Mucosa of rectum (tissue), 2 donors: ENCODE measurements at regions not wholly inside any gene's neighbourhood (a gene's known extent, or its start where the extent isn't known, plus 50 kb on each side); places are given as distances from the start of the nearest gene placed in this dataset.

ENCODE experiments used
- H3K27ac ChIP-seq, 2 donors: one replicate each; pipeline ENCODE4 v1.7.0; 2013; ENCODE audit warnings: inconsistent platforms in 2 of 2, low read depth in 2 of 2, low read length in 2 of 2
- H3K27me3 ChIP-seq, 2 donors: one replicate each; pipeline ENCODE4 v1.7.0; 2013; ENCODE audit warnings: low read length in 2 of 2; ENCODE audit not compliant: control insufficient read depth in 2 of 2, insufficient read depth in 2 of 2
- H3K36me3 ChIP-seq, 2 donors: one replicate each; pipeline ENCODE4 v1.7.0; 2013; ENCODE audit warnings: low read length in 2 of 2; ENCODE audit not compliant: control insufficient read depth in 2 of 2, insufficient read depth in 2 of 2
- H3K4me1 ChIP-seq, 2 donors: one replicate each; pipeline ENCODE4 v1.7.0; 2013; ENCODE audit warnings: low read length in 2 of 2, mild to moderate bottlenecking in 1 of 2; ENCODE audit not compliant: control insufficient read depth in 2 of 2, insufficient read depth in 2 of 2
- H3K4me3 ChIP-seq, 2 donors: one replicate each; pipeline ENCODE4 v1.7.0; 2013; ENCODE audit warnings: low read length in 2 of 2
- H3K9ac ChIP-seq, 2 donors: one replicate each; pipeline ENCODE4 v1.7.0; 2013; ENCODE audit warnings: low read length in 2 of 2, low read depth in 1 of 2, mild to moderate bottlenecking in 1 of 2
- H3K9me3 ChIP-seq, 2 donors: one replicate each; pipeline ENCODE4 v1.7.0; 2013; ENCODE audit warnings: low read length in 2 of 2; ENCODE audit not compliant: control insufficient read depth in 2 of 2
- donor health status: healthy.
- donor health status: Normal muscosa, but diverticular disease.

GRCh38 chr6:105884426-105884825 lies 201.7 kb upstream of the PRDM1 start:
- Histone ChIP-seq H3K27ac (peak overlapping the region in 1 of 2 donors; percentile 64), H3K27me3 (no peaks in the 10 kb centered on the region), H3K9ac (peak overlapping the region in 1 of 2 donors; percentile 24), H3K4me1 (no peaks in the 10 kb centered on the region), H3K9me3 (no peaks in the 10 kb centered on the region), H3K4me3 (no peak overlapping the region), H3K36me3 (no peaks in the 10 kb centered on the region)

DNA sequence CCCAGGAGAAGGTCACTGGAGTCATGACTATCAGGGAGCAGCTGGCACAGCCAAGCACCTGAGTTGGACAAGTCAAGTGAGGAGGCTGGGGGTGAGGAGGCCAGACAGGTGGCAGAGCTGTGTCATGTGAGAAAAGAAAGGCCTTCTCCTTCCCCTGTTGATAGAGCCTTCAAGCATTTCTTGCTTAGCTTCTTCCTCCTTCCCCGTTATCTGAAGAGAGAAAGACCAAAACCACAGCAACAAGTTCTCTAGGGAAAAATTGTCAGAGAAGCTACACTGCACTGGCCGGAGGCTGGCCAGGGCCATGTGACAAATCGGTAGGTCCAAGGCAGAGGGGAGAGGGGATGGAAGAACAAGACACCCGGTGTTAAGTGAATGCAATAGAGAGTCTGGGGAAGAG lies 202.1 kb upstream of the PRDM1 start:
- peak overlapping the region; percentile 6 to 64 for H3K27ac ChIP-seq
- H3K4me3 ChIP-seq, result no peak overlapping the region
- H3K36me3 ChIP-seq, result no peaks in the 10 kb centered on the region
- no peaks in the 10 kb centered on the region for H3K9me3 ChIP-seq
- H3K27me3 ChIP-seq, result no peaks in the 10 kb centered on the region
- peak overlapping the region in 1 of 2 donors; percentile 24 for H3K9ac ChIP-seq
- no peaks in the 10 kb centered on the region for H3K4me1 ChIP-seq

DNA sequence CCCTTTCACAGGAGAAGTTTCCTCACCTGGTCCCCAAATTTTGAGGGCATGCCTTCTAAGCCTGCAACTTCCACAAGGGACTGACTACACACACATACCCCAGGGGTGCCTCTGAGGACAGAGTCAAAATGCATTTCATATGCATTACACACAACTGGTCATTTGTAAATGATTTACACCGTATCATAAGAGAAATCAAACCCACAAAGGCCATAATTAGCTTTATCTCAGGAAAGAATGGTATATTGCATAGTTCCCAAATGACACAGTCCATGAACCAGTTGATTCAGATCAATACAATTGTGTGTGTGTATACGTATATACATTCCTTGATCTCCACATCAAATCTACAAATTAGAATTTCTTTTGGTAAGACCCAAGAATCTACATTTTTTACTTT lies 203.3 kb upstream of the PRDM1 start:
- no peaks in the 10 kb centered on the region for H3K36me3 ChIP-seq
- H3K4me1 ChIP-seq, result no peaks in the 10 kb centered on the region
- H3K27ac ChIP-seq, result no peak overlapping the region
- no peak overlapping the region for H3K9ac ChIP-seq
- no peaks in the 10 kb centered on the region for H3K9me3 ChIP-seq
- no peaks in the 10 kb centered on the region for H3K27me3 ChIP-seq
- no peak overlapping the region for H3K4me3 ChIP-seq

- no peak overlapping the region for H3K9ac ChIP-seq
- H3K4me3 ChIP-seq, result no peak overlapping the region
- H3K27me3 ChIP-seq, result no peaks in the 10 kb centered on the region
- no peaks in the 10 kb centered on the region for H3K9me3 ChIP-seq
- no peaks in the 10 kb centered on the region for H3K36me3 ChIP-seq
- peak overlapping the region in 1 of 2 donors; percentile 5 for H3K27ac ChIP-seq
- no peaks in the 10 kb centered on the region for H3K4me1 ChIP-seq
Measured at GRCh38 chr6:105882121-105882803, 203.9 kb upstream of the PRDM1 start.

DNA sequence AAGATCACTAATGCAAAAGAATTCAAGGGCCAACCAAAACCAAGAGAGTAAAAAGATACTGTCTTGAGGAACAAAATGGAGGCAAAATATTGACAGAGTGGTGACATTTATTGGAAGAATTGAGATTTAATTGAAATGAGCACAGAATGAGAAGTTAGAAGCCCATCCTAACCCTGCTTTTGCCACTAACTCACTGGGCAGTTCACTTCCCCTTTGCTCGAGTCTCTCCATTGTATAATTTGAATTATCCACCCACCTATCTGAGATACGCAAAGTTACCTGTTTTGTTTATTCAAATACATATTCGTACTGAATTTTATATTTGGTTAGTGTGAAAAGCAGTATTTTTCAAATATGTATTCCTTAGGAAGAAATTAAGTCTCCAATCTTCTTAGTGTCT lies 204.5 kb upstream of the PRDM1 start:
- Histone ChIP-seq H3K27ac (peak overlapping the region in 1 of 2 donors; percentile 5), H3K4me1 (no peaks in the 10 kb centered on the region), H3K27me3 (no peaks in the 10 kb centered on the region), H3K36me3 (no peaks in the 10 kb centered on the region), H3K4me3 (no peak overlapping the region), H3K9ac (no peak overlapping the region), H3K9me3 (no peaks in the 10 kb centered on the region)

DNA sequence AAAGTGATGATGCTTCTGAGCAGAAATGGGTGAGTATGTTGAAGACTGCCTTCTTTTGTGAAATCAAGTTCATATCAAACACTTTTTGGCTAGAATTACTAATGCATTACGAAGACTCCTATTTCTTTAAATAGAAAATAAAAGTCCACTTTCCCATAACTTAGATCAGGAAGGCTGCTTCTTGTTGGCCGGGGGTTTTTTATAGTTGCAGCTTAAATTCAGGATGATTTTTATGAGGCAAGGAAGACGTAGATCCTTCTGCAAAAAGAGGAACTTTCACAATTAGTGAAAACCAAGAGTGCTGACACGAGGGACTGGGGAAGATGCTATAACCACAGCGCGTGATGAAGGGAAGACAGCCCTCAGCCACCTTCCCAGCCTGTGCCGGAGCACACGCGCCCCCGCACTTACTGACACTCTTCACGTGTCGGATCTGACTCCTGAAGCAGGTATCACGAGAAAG lies 206.1 kb upstream of the PRDM1 start:
- H3K4me3 ChIP-seq, result no peak overlapping the region
- no peaks in the 10 kb centered on the region for H3K4me1 ChIP-seq
- H3K9ac ChIP-seq, result no peak overlapping the region
- H3K9me3 ChIP-seq, result no peaks in the 10 kb centered on the region
- H3K36me3 ChIP-seq, result no peaks in the 10 kb centered on the region
- no peaks in the 10 kb centered on the region for H3K27me3 ChIP-seq
- H3K27ac ChIP-seq, result no peak overlapping the region

DNA sequence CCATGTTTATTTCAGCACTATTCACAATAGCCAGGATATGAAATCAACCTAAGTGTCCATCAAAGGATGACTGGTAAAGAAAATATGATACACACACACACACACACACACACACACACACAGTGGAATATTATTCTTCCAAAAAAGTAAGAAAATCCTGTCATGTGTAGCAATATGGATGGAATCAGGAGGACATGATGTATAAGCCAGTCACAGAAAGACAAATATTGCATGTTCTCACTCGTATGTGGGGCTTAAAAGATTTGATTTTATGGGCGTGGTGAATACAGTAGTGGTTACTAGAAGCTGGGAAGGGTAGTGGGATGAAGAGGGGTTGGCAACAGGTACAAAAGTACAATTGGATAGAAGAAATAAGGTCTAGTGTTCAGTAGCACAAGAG lies 207.0 kb upstream of the PRDM1 start:
- Histone ChIP-seq H3K27me3 (no peaks in the 10 kb centered on the region), H3K4me3 (no peak overlapping the region), H3K9ac (no peak overlapping the region), H3K36me3 (no peaks in the 10 kb centered on the region), H3K9me3 (no peaks in the 10 kb centered on the region), H3K27ac (no peak overlapping the region), H3K4me1 (no peaks in the 10 kb centered on the region)

GRCh38 chr6:105875974-105876640 lies 210.0 kb upstream of the PRDM1 start:
- H3K4me1 ChIP-seq, result peaks cover 0 to 5% of the 10 kb centered on the region in 2 donors
- no peaks in the 10 kb centered on the region for H3K36me3 ChIP-seq
- H3K4me3 ChIP-seq, result no peak overlapping the region
- H3K9ac ChIP-seq, result no peak overlapping the region
- H3K9me3 ChIP-seq, result no peaks in the 10 kb centered on the region
- H3K27me3 ChIP-seq, result no peaks in the 10 kb centered on the region
- H3K27ac ChIP-seq, result no peak overlapping the region

GRCh38 chr6:105874835-105875626 lies 211.1 kb upstream of the PRDM1 start:
- H3K9ac ChIP-seq, result no peak overlapping the region
- H3K27me3 ChIP-seq, result no peaks in the 10 kb centered on the region
- H3K4me3 ChIP-seq, result no peak overlapping the region
- H3K36me3 ChIP-seq, result no peaks in the 10 kb centered on the region
- H3K4me1 ChIP-seq, result peaks cover 0 to 5% of the 10 kb centered on the region in 2 donors
- H3K9me3 ChIP-seq, result no peaks in the 10 kb centered on the region
- H3K27ac ChIP-seq, result no peak overlapping the region

- no peak overlapping the region for H3K4me3 ChIP-seq
- no peaks in the 10 kb centered on the region for H3K27me3 ChIP-seq
- H3K4me1 ChIP-seq, result peaks cover 0 to 5% of the 10 kb centered on the region in 2 donors
- peak overlapping the region in 1 of 2 donors; percentile 11 for H3K27ac ChIP-seq
- H3K9ac ChIP-seq, result no peak overlapping the region
- H3K9me3 ChIP-seq, result no peaks in the 10 kb centered on the region
- H3K36me3 ChIP-seq, result no peaks in the 10 kb centered on the region
Measured at GRCh38 chr6:105873799-105874198, 212.3 kb upstream of the PRDM1 start.
